ENCODE measurements at regions not wholly inside any gene's neighbourhood (a gene's known extent, or its start where the extent isn't known, plus 50 kb on each side); places are given as distances from the start of the nearest gene placed in this dataset.

GRCh38 chr13:78198419-78198818 is 279.8 kb upstream of the EDNRB start:
- peaks cover 5% of the 10 kb centered on the region for H3K9me3 Mint-ChIP-seq
- no peak overlapping the region for H3K27ac ChIP-seq
- no peak overlapping the region for H3K4me3 ChIP-seq
- peaks cover 24% of the 10 kb centered on the region for H3K4me1 ChIP-seq
- H3K4me3 Mint-ChIP-seq: peak overlapping the region; percentile 13
- no peaks in the 10 kb centered on the region for H3K79me2 ChIP-seq (ENCODE audit: low read depth)
- H3K27me3 ChIP-seq: no peaks in the 10 kb centered on the region
- peaks cover 3% of the 10 kb centered on the region for H3K27me3 Mint-ChIP-seq (ENCODE audit: insufficient read depth, low read depth)
- no peak overlapping the region for H2AFZ ChIP-seq (replicated peaks)
- H3F3A ChIP-seq (ENCODE audit: low read depth): peaks cover 5% of the 10 kb centered on the region
- no peak for DNase-seq (ENCODE audit: low spot score)
- H3K36me3 Mint-ChIP-seq: no peaks in the 10 kb centered on the region
- H3K9me3 ChIP-seq (ENCODE audit: low read depth): no peaks in the 10 kb centered on the region
- H3K9ac ChIP-seq: no peak overlapping the region
- peak overlapping the region; percentile 90 for H3K27ac Mint-ChIP-seq
- H3K4me2 ChIP-seq: no peak overlapping the region
- H4K20me1 ChIP-seq (ENCODE audit: low read depth): no peaks in the 10 kb centered on the region
- H3K4me1 Mint-ChIP-seq: peaks cover 73% of the 10 kb centered on the region
- TF ChIP-seq EZH2 (IDR thresholded peaks at IDR 0.05): no peak
- no peak for TF ChIP-seq CTCF (IDR thresholded peaks at IDR 0.05)
- TF ChIP-seq EZH2phosphoT487 (IDR thresholded peaks at IDR 0.05): no peak
- no peaks in the 10 kb centered on the region for H3K36me3 ChIP-seq

- H3K9me3 Mint-ChIP-seq: peaks cover 9% of the 10 kb centered on the region
- peaks cover 61% of the 10 kb centered on the region for H3K4me1 Mint-ChIP-seq
- peaks cover 3% of the 10 kb centered on the region for H3K27me3 Mint-ChIP-seq (ENCODE audit: insufficient read depth, low read depth)
- DNase-seq (ENCODE audit: low spot score): no peak
- H3K27ac ChIP-seq: no peak overlapping the region
- no peaks in the 10 kb centered on the region for H4K20me1 ChIP-seq (ENCODE audit: low read depth)
- no peaks in the 10 kb centered on the region for H3K36me3 Mint-ChIP-seq
- H3K79me2 ChIP-seq (ENCODE audit: low read depth): no peaks in the 10 kb centered on the region
- H2AFZ ChIP-seq (replicated peaks): no peak overlapping the region
- H3K4me3 ChIP-seq: no peak overlapping the region
- no peaks in the 10 kb centered on the region for H3K36me3 ChIP-seq
- peaks cover 5% of the 10 kb centered on the region for H3F3A ChIP-seq (ENCODE audit: low read depth)
- H3K4me2 ChIP-seq: no peak overlapping the region
- no peaks in the 10 kb centered on the region for H3K27me3 ChIP-seq
- H3K27ac Mint-ChIP-seq: peak overlapping the region; percentile 84
- no peak overlapping the region for H3K9ac ChIP-seq
- no peak overlapping the region for H3K4me3 Mint-ChIP-seq
- TF ChIP-seq EZH2 (IDR thresholded peaks at IDR 0.05): no peak
- TF ChIP-seq EZH2phosphoT487 (IDR thresholded peaks at IDR 0.05): no peak
- no peak for TF ChIP-seq CTCF (IDR thresholded peaks at IDR 0.05)
- no peaks in the 10 kb centered on the region for H3K9me3 ChIP-seq (ENCODE audit: low read depth)
- H3K4me1 ChIP-seq: peaks cover 24% of the 10 kb centered on the region
Observed at GRCh38 chr13:78197231-78197630, 278.6 kb upstream of the EDNRB start.

GRCh38 chr13:78194904-78195639 is 276.4 kb upstream of the EDNRB start:
- Histone ChIP-seq H3K4me3 (no peak overlapping the region), H4K20me1 (ENCODE audit: low read depth) (no peaks in the 10 kb centered on the region), H2AFZ (replicated peaks) (no peak overlapping the region), H3K9ac (no peak overlapping the region), H3K79me2 (ENCODE audit: low read depth) (no peaks in the 10 kb centered on the region), H3F3A (ENCODE audit: low read depth) (peaks cover 5% of the 10 kb centered on the region), H3K27ac (no peak overlapping the region), H3K27me3 (no peaks in the 10 kb centered on the region), H3K36me3 (no peaks in the 10 kb centered on the region), H3K4me1 (peaks cover 19% of the 10 kb centered on the region), H3K9me3 (ENCODE audit: low read depth) (no peaks in the 10 kb centered on the region), H3K4me2 (peak overlapping the region; percentile 50)
- Mint-ChIP-seq H3K27me3 (ENCODE audit: insufficient read depth, low read depth) (peaks cover 3% of the 10 kb centered on the region), H3K9me3 (peaks cover 20% of the 10 kb centered on the region), H3K27ac (peak overlapping the region; percentile 49), H3K4me3 (no peak overlapping the region), H3K4me1 (peaks cover 58% of the 10 kb centered on the region), H3K36me3 (peaks cover 2% of the 10 kb centered on the region)
- TF ChIP-seq CTCF (IDR thresholded peaks at IDR 0.05) (no peak), EZH2phosphoT487 (IDR thresholded peaks at IDR 0.05) (peak; percentile 60)
- DNase-seq (ENCODE audit: low spot score): peak; percentile 66

Measured in neural progenitor cell (in vitro differentiated cells).